ENCODE measurements at regions not wholly inside any gene's neighbourhood (a gene's known extent, or its start where the extent isn't known, plus 50 kb on each side); places are given as distances from the start of the nearest gene placed in this dataset.

DNA sequence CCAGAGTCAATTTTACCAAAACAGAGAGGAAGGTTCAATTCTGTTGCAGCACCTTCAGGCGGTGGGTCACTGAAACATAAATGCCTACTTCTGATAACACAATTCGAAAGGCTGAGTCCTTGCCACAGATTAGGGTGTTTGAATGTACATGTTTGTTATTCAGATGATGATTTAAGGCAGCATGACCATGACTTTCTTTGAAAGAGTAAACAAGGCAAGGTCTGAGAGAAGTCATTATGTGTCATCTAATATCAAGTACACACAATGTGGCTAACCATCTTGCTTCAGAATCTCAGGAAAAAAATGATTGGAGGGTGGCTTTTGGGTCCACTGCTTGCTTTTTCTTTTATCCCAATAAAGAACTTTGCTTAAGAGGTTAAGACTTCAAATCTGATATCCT, 457.5 kb downstream of the TAF11L14 start:
- no peak overlapping the region for H3K4me3 ChIP-seq (ENCODE audit: low read depth, low read length)
- TF ChIP-seq, protein P1, sequence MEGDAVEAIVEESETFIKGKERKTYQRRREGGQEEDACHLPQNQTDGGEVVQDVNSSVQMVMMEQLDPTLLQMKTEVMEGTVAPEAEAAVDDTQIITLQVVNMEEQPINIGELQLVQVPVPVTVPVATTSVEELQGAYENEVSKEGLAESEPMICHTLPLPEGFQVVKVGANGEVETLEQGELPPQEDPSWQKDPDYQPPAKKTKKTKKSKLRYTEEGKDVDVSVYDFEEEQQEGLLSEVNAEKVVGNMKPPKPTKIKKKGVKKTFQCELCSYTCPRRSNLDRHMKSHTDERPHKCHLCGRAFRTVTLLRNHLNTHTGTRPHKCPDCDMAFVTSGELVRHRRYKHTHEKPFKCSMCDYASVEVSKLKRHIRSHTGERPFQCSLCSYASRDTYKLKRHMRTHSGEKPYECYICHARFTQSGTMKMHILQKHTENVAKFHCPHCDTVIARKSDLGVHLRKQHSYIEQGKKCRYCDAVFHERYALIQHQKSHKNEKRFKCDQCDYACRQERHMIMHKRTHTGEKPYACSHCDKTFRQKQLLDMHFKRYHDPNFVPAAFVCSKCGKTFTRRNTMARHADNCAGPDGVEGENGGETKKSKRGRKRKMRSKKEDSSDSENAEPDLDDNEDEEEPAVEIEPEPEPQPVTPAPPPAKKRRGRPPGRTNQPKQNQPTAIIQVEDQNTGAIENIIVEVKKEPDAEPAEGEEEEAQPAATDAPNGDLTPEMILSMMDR (IDR thresholded peaks at IDR 0.05; ENCODE audit: low read depth, low read length) = no peak
- DNase-seq (ENCODE audit: low read depth, low spot score) = no peak
- in situ Hi-C loops (cut with HindIII; ENCODE audit: low sequenced_read_pairs) = no loop called here

DNA sequence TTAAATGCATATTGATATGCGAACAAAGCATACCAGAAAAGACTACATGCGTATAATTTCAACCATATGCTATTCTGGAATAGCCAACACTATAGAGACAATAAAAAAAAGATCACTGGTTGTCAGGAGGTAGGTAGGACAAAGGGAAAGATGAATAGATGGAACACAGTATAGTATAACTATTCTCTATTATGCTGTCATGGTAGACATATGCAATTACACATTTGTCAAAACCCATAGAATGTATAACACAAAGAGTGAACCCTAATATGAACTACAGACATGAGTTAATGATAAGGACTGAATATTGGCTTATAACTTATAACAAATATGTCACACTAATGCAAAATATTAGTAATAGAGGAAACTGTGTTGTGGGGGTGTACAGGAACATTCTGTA, 460.8 kb downstream of the TAF11L14 start:
- TF ChIP-seq, protein P1 (IDR thresholded peaks at IDR 0.05; ENCODE audit: low read depth, low read length) = no peak
- H3K4me3 ChIP-seq (ENCODE audit: low read depth, low read length) = no peak overlapping the region
- no peak for DNase-seq (ENCODE audit: low read depth, low spot score)
- in situ Hi-C loops (cut with HindIII; ENCODE audit: low sequenced_read_pairs) = no loop called here

DNA sequence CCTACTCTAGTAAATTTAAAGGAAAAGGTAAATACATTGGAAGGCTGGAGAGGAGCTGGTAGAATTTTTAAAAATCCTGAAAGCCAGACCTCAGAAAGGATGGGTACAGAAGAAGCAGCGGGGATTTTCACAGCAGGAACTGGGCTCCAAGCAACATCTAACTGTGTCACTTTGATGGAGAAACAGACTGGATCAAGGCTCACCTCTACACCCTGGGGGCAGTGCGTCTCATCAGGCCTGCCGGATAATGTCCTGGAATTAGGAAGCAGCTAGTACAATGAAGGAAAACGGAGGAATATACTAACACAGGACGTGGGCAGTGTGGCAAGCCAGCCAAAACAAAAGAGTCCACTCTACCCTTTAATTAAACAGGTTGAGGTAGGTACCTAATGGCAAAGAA, 463.6 kb downstream of the TAF11L14 start:
- in situ Hi-C loops (cut with HindIII; ENCODE audit: low sequenced_read_pairs) = no loop called here
- DNase-seq (ENCODE audit: low read depth, low spot score) = no peak

DNA sequence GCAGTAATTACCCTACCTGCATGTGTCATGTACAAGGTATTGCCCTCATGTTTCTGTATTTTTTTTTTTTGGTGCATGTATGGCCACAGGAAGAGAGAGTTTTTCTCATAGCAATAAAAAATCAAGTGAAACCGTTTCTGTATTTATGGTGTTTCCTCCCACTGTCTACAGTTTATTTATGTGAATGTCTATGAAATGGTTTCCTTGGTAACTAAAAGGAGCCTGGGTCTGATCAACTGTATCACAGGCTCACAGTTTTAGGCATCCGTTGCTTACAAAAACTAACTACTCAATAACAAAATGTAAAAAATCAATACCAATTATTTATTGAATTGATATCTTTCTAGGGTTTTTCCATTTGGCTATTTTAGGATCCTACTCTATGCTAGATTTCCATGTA, 464.4 kb downstream of the TAF11L14 start:
- DNase-seq (ENCODE audit: low read depth, low spot score) = no peak
- in situ Hi-C loops (cut with HindIII; ENCODE audit: low sequenced_read_pairs) = no loop called here
- H3K4me3 ChIP-seq (ENCODE audit: low read depth, low read length) = no peak overlapping the region
- TF ChIP-seq, protein P1 (IDR thresholded peaks at IDR 0.05; ENCODE audit: low read depth, low read length) = no peak

More for the DNA sequence above, 463.6 kb downstream of the TAF11L14 start:
- TF ChIP-seq, protein P1 (IDR thresholded peaks at IDR 0.05; ENCODE audit: low read depth, low read length) = no peak
- H3K4me3 ChIP-seq (ENCODE audit: low read depth, low read length) = no peak overlapping the region

DNA sequence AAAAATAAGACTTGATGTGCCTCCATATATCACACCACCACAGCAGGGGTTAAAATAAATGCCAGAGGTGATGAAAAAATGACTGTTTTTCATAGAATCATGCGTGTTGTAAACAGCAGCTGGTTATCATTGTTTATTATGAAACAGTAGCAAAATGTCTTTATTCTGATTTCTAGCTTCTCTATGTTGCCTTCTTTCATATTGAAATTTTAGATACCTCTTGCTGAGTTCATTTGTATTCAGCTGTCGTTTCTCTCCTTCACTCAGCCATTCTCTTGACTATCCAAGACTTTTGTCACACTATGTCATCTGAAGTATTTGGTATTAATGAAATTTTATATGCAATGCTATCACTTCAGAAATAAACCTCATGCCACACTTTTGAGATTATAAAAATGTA, 465.0 kb downstream of the TAF11L14 start:
- H3K4me3 ChIP-seq (ENCODE audit: low read depth, low read length) = no peak overlapping the region
- no peak for DNase-seq (ENCODE audit: low read depth, low spot score)
- TF ChIP-seq, protein P1 (IDR thresholded peaks at IDR 0.05; ENCODE audit: low read depth, low read length) = no peak
- in situ Hi-C loops (cut with HindIII; ENCODE audit: low sequenced_read_pairs) = no loop called here

DNA sequence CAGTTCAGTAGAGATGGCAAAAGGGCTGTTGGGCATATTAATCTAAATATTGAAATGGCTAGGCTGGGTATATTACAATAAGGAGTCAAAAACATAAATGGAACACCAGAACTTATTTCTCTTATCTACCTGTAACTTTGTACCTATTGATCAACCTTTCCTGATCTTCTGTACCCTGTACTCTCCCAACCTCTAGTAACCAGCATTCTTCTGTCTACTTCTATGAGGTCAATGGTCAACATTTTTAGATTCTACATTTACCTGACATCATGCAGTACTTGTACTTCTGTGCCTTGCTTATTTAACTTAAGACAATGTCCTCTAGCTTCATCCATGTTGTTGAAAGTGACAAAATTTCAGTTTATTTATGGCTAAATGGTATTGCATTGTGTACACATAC, 467.3 kb downstream of the TAF11L14 start:
- DNase-seq (ENCODE audit: low read depth, low spot score) = no peak
- in situ Hi-C loops (cut with HindIII; ENCODE audit: low sequenced_read_pairs) = no loop called here
- H3K4me3 ChIP-seq (ENCODE audit: low read depth, low read length) = no peak overlapping the region
- TF ChIP-seq, protein P1 (IDR thresholded peaks at IDR 0.05; ENCODE audit: low read depth, low read length) = no peak

DNA sequence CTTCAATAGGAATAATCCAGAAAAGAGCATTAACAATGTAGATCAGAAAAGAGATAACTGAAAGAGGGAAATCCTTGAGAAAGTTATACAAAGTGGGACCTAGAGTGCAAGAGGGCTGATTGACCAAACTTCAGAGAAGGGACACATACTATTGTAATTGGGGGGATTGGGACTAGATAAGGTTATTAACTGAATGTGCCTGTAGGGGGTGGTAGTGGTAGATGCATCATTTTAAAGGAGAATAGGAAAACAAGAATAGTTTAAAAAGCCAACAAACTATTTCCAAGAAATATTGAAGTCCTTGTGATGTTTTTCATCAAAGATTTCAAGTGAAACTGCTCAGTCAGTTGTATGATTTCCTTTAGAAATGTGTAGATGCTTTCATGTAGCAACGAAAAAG, 468.5 kb downstream of the TAF11L14 start:
- TF ChIP-seq, protein P1 (IDR thresholded peaks at IDR 0.05; ENCODE audit: low read depth, low read length) = no peak
- in situ Hi-C loops (cut with HindIII; ENCODE audit: low sequenced_read_pairs) = no loop called here
- no peak for DNase-seq (ENCODE audit: low read depth, low spot score)
- H3K4me3 ChIP-seq (ENCODE audit: low read depth, low read length) = no peak overlapping the region

All from astrocyte of the spinal cord (primary cell).